Left cardiac atrium (tissue), 4 donors: ENCODE measurements at regions not wholly inside any gene's neighbourhood (a gene's known extent, or its start where the extent isn't known, plus 50 kb on each side); places are given as distances from the start of the nearest gene placed in this dataset.
"Not testable (repeated sequence)": the region's sequence is repeated elsewhere in the genome, so short reads cannot be mapped to it uniquely, and the experiment has no call there.

Experiments
- ATAC-seq, 2 donors: fragments of 200-7000 bp; cut with Tn5 transposase; one replicate each; pipeline ENCODE4 v1.9.1; 2020; ENCODE audit warnings: mild to moderate bottlenecking in 2 of 2, moderate library complexity in 2 of 2
- DNase-seq: peaks from one replicate; pipeline ENCODE4 v3.0.0-alpha.2; 2020
- intact Hi-C, 2 donors: fragments of 100-400 bp; cut with DNase I; formaldehyde crosslinking; loops; one replicate each; pipeline versions ENCODE4 v1.14.1 to v1.15.1; 2022 to 2023
- donor health status: DM: no; HTN: yes; CAD: no.
- donor health status: DM: no; HTN: yes; CAD: no; lungs with severe emphysema.
- donor health status: DM: yes; HTN: yes; CAD: no.
- donor health status: Dilated cardiomyopathy.

- ATAC-seq (no peak), DNase-seq (no peak)
- intact Hi-C loops: no loop called here
These were observed 958.8 kb upstream of the TMEFF2 start for GRCh38 chr2:193153576-193153975.

DNA sequence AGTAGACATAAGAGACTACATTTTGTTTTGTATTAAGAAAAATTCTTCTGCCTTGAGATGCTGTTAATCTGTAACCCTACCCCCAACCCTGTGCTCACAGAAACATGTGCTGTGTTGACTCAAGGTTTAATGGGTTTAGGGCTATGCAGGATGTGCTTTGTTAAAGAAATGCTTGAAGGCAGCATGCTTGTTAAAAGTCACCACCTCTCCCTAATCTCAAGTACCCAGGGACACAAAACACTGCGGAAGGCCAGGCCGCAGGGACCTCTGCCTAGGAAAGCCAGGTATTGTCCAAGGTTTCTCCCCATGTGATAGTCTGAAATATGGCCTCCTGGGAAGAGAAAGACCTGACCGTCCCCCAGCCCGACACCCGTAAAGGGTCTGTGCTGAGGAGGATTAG, 947.7 kb upstream of the TMEFF2 start:
- DNase-seq, intact Hi-C loops, ATAC-seq: not testable (repeated sequence)

GRCh38 chr2:193141998-193142397, 947.3 kb upstream of the TMEFF2 start:
- ATAC-seq (no peak), DNase-seq (no peak)
- intact Hi-C loops: no loop called here

- ATAC-seq, intact Hi-C loops, DNase-seq: not testable (repeated sequence)
These were observed 946.2 kb upstream of the TMEFF2 start for GRCh38 chr2:193140895-193141294.

- intact Hi-C loops: no loop called here
- DNase-seq (no peak), ATAC-seq (no peak)
These were observed 930.1 kb upstream of the TMEFF2 start for GRCh38 chr2:193124815-193125214.

DNA sequence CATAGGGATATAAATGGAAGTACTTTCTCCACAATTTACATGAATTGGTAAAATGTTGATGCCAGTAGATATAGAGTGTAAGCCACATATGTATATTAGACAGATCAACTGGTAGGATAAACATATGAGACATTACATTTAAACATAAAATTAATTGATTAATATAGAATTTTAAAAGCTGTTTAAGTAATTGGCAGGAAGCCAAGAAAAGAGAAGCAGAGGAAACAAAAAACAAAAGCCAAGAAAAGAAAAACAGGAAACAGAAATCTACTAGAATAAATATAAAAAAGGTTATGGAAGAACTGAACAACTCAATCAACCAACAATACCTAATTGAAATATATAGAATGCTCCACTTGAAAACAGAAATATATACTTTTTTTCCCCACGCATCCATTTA, 920.1 kb upstream of the TMEFF2 start:
- intact Hi-C loops: no loop called here
- DNase-seq (no peak), ATAC-seq (no peak)

GRCh38 chr2:193112986-193113385, 918.3 kb upstream of the TMEFF2 start:
- DNase-seq: no peak
- ATAC-seq: no peak
- intact Hi-C loops: no loop called here

DNA sequence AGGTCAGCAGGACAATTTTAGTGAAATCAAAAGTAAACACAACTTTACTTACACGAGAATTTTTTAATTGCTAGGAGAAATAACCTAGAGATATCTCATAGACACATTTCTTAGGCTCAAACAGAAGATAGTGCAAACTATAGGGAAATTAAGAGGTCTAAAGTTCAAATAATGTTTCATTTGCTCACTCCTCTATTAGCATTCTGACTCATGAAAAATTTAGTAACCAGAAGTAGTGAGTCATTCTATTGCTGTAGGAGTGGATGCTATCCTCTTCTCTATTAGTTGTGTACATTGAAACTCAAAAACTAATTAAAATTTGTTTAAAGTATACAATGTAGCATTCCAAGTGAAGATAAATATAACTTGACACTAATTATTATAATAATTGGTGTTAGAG, 908.3 kb upstream of the TMEFF2 start:
- ATAC-seq (no peak), DNase-seq (no peak)
- intact Hi-C loops: no loop called here

DNA sequence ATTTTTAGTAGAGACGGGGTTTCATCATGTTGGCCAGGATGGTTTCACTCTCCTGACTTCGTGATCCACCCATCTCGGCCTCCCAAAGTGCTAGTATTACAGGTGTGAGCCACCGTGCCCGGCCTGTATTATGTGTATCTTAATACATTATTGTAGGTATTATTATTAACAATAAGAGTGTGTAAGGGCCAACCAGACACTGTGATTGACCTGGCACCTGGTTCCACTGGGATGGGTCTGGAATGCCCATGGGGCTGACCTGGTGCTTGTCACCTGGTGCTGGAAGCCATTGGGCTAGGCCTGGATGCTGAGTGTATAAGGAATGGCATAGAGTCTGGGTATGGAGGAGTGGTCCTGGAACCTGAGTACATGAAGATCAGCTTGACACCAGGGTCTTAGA, 906.9 kb upstream of the TMEFF2 start:
- DNase-seq (no peak), ATAC-seq (no peak)
- intact Hi-C loops: no loop called here

- intact Hi-C loops: no loop called here
- ATAC-seq (no peak), DNase-seq (no peak)
These were observed 893.3 kb upstream of the TMEFF2 start for GRCh38 chr2:193088026-193088425.

DNA sequence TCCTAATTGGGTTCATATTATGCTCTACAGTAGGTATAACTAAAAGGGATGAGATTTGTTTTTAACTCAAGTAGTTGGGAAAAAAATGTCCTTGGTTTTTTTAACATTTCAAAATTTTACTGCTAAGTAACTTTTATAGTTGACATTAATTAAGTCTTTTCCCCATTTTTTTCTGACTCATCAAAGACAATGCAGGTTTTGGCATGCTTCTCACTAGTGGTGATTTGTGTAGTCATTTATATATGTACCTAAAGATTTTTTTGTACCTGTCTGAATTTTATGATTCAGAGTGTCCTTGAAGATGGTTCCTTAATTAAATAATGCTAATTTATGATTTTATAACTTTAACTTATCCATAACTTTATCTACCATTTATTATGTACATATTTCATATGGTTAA, 882.3 kb upstream of the TMEFF2 start:
- no peak for ATAC-seq
- intact Hi-C loops: no loop called here
- DNase-seq: no peak

DNA sequence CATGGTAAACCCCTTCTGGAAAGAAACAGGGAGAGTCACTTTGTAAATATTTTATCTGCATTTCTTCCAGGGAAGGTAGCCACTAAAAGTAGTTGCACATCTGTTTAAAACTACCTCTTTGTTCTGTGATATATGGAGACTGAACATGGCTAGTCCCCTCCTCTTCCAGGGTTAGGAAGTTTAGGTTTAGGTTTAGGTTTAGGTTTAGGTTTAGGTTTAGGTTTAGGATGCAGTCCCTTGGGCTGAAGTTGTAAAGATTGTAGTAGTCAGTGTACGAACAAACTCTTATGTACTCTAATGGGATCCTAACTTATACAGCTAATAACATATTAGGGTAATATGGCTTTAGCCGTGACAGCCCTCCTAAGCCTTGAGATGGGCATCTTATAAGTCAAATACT, 880.2 kb upstream of the TMEFF2 start:
- no peak for DNase-seq
- no peak for ATAC-seq
- intact Hi-C loops: no loop called here

DNA sequence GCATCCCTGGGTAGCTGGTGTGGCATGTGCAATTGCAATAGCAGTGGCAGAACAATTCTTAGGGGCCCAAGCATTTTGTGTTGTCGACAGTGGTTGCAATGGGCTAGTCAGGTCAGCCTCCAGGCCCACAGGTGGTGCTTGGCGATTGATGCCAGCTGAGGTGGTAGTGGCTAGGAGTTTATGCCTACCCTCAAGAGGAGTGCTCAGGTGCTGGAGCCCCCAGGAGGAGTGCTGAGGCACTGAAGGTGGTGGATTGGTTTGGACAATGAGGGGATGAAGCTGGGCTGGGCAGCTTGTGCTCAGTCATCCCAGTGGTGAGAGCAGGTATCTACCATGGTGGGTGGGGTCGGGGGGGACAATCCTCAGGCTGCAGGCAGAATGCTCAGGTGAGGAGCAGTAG, 877.9 kb upstream of the TMEFF2 start:
- DNase-seq (no peak), ATAC-seq (no peak)
- intact Hi-C loops: no loop called here

DNA sequence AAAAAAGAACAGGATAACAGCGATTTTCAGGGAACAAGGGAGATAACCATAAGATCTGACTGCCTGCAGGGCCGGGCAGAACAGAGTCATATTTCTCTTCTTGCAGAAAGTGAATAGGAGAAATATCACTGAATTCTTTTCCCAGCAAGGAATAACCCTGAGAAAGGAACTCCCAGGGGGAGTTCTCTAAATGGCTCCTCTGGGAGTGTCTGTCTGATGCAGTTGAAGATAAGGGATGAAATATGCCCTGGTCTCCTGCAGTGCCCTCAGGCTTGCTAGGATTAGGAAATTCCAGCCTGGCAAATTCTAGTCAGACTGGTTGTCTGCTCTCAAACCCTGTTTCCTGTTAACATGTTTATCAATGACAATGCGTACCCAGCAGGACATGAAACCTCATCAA, 830.8 kb upstream of the TMEFF2 start:
- intact Hi-C loops, ATAC-seq, DNase-seq: not testable (repeated sequence)

GRCh38 chr2:193024791-193025190, 830.1 kb upstream of the TMEFF2 start:
- DNase-seq (no peak), ATAC-seq (no peak)
- intact Hi-C loops: no loop called here

DNA sequence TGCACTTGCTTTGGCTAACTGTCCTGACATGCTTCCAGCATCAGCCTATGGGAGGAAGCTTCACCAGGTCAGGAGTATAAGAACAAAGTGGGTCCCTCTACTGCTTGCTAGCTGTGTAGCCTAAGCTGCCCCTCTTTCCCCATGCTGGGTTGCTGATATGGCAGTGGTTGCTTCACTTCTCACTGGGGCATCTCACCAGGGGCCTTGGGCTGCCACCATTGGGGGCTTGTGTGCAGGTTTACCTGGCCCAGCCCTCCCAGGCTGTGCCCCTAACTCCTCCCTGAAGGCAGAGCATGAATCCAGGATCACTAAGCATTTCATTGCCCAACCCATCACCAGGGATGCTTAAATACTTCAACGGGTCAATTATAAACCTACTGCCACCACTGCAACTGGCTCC, 817.1 kb upstream of the TMEFF2 start:
- intact Hi-C loops: no loop called here
- no peak for ATAC-seq
- DNase-seq: no peak

GRCh38 chr2:192993059-192993458, 798.3 kb upstream of the TMEFF2 start:
- intact Hi-C loops: no loop called here
- DNase-seq (no peak), ATAC-seq (no peak)

GRCh38 chr2:192983173-192983572, 788.4 kb upstream of the TMEFF2 start:
- DNase-seq: no peak
- no peak for ATAC-seq
- intact Hi-C loops: no loop called here

GRCh38 chr2:192978395-192978794, 783.7 kb upstream of the TMEFF2 start:
- DNase-seq (no peak), ATAC-seq (no peak)
- intact Hi-C loops: no loop called here

GRCh38 chr2:192971981-192972380, 777.2 kb upstream of the TMEFF2 start:
- ATAC-seq (no peak), DNase-seq (no peak)
- intact Hi-C loops: no loop called here

DNA sequence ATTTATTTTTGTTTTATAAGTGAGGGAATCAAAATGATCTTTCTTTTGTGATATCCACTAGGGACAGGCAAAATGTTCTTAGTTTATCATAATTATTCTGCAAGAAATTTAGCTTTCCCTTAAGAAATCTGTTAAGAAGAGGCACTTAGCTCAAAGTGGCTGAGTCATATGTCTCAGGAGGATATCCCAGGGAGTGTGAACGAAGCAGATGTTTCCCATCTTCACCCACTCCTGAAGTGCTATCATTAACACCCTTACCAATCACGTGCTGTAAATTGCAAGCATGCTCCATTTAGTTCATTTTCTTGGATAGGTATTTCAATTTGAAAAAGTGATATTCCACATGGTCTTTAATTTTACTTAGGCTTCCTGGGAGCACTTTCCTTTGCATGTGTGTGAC, 774.3 kb upstream of the TMEFF2 start:
- intact Hi-C loops: no loop called here
- DNase-seq (no peak), ATAC-seq (no peak)

GRCh38 chr2:192960945-192961344, 766.2 kb upstream of the TMEFF2 start:
- no peak for ATAC-seq
- intact Hi-C loops: no loop called here
- DNase-seq: no peak
